ENCODE measurements at regions not wholly inside any gene's neighbourhood (a gene's known extent, or its start where the extent isn't known, plus 50 kb on each side); places are given as distances from the start of the nearest gene placed in this dataset.
"Not testable (repeated sequence)": the region's sequence is repeated elsewhere in the genome, so short reads cannot be mapped to it uniquely, and the experiment has no call there.

GRCh38 chrX:113784754-113785153, 799.1 kb upstream of the HTR2C start:
- POLR2A ChIA-PET; ATAC-seq; DNase-seq; H3K27ac Mint-ChIP-seq; H3K4me1 Mint-ChIP-seq; H3K4me3 Mint-ChIP-seq; H3K27me3 Mint-ChIP-seq; intact Hi-C loops (cut with DNase I, micrococcal nuclease); CTCF ChIA-PET; H3K9me3 Mint-ChIP-seq (ENCODE audit: low read depth); H3K36me3 Mint-ChIP-seq (ENCODE audit: low read depth): not testable (repeated sequence)

- intact Hi-C loops (cut with DNase I, micrococcal nuclease): no loop called here
- H3K27me3 Mint-ChIP-seq: no peaks in the 10 kb centered on the region
- no peaks in the 10 kb centered on the region for H3K36me3 Mint-ChIP-seq (ENCODE audit: low read depth)
- H3K27ac Mint-ChIP-seq: no peak overlapping the region
- ATAC-seq (no peak), DNase-seq (no peak)
- POLR2A ChIA-PET: no interaction called here
- CTCF ChIA-PET: no interaction called here
- no peaks in the 10 kb centered on the region for H3K4me1 Mint-ChIP-seq
- H3K9me3 Mint-ChIP-seq (ENCODE audit: low read depth): no peaks in the 10 kb centered on the region
- no peak overlapping the region for H3K4me3 Mint-ChIP-seq
These were observed 813.1 kb upstream of the HTR2C start for GRCh38 chrX:113770806-113771205.

DNA sequence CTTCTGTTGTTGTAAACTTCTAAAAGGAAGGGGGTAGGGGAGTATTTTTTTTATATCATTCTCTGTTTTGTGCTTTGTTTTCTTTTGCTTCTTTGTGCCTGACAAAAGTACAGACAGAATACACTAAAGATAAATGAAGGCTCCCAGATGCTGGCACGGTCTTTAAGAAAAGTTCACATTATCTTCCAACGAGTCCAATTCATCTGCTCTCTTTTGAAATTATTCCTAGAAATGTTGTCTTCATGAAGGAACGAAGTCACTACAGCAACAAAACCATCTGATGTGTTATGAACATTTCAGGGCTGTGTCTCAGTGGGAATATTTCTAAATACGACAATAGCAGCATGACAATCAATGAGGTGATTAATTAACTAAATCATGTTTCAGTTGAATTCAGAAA, 813.8 kb upstream of the HTR2C start:
- ChIA-PET CTCF (no interaction called here), POLR2A (no interaction called here)
- DNase-seq (no peak), ATAC-seq (no peak)
- Mint-ChIP-seq H3K4me1 (no peaks in the 10 kb centered on the region), H3K36me3 (ENCODE audit: low read depth) (no peaks in the 10 kb centered on the region), H3K4me3 (no peak overlapping the region), H3K27me3 (no peaks in the 10 kb centered on the region), H3K9me3 (ENCODE audit: low read depth) (no peaks in the 10 kb centered on the region), H3K27ac (no peak overlapping the region)
- intact Hi-C loops (cut with DNase I, micrococcal nuclease): no loop called here

- intact Hi-C loops (cut with DNase I, micrococcal nuclease): no loop called here
- POLR2A ChIA-PET: no interaction called here
- DNase-seq (no peak), ATAC-seq (no peak)
- Mint-ChIP-seq H3K9me3 (ENCODE audit: low read depth) (no peaks in the 10 kb centered on the region), H3K4me3 (no peak overlapping the region), H3K27me3 (no peaks in the 10 kb centered on the region), H3K27ac (no peak overlapping the region), H3K4me1 (no peaks in the 10 kb centered on the region), H3K36me3 (ENCODE audit: low read depth) (no peaks in the 10 kb centered on the region)
- CTCF ChIA-PET: no interaction called here
These were observed 824.5 kb upstream of the HTR2C start for GRCh38 chrX:113759422-113759821.

DNA sequence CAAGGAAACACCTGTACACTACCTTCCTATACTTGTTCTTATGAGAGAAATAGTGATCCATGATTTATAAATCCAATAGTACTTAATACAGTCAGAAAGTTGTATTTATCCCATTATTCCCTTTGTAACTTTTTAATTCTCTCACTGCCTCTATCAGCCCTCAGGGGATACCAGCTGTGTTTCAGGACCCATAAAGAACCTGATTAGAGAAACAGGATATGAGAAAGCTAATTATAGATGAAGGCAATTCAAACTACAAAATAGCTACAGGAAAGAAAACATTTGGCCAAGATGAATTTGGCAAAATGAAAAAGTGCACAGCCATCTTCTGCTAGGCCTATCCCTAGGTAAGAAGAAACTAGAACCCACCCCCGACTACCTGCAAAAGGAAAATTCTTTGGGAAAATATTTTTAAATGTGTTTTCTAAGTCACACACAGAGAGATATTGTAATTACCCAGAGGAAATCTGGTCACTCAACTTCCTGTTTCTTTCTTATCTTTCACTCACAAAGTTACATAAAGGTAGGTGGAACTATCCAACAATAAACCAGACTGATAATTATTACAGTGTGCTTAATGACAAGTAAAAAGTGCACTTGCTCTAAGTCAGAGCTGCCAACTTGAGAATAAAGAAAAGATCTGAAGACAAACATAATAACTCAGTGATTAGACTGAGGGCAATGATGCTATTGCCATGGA, 836.5 kb upstream of the HTR2C start:
- no peaks in the 10 kb centered on the region for H3K36me3 Mint-ChIP-seq (ENCODE audit: low read depth)
- H3K4me1 Mint-ChIP-seq: no peaks in the 10 kb centered on the region
- no peak overlapping the region for H3K4me3 Mint-ChIP-seq
- ChIA-PET CTCF (no interaction called here), POLR2A (interaction anchor here (0.6 kb wide), 1 partner anchor 419 kb away, joined by 6 read pairs; no protein-coding TSS in a partner anchor)
- H3K9me3 Mint-ChIP-seq (ENCODE audit: low read depth): peaks cover 3% of the 10 kb centered on the region
- H3K27ac Mint-ChIP-seq: no peak overlapping the region
- H3K27me3 Mint-ChIP-seq: no peaks in the 10 kb centered on the region
- intact Hi-C loops (cut with DNase I, micrococcal nuclease): no loop called here
- DNase-seq: no peak
- no peak for ATAC-seq

DNA sequence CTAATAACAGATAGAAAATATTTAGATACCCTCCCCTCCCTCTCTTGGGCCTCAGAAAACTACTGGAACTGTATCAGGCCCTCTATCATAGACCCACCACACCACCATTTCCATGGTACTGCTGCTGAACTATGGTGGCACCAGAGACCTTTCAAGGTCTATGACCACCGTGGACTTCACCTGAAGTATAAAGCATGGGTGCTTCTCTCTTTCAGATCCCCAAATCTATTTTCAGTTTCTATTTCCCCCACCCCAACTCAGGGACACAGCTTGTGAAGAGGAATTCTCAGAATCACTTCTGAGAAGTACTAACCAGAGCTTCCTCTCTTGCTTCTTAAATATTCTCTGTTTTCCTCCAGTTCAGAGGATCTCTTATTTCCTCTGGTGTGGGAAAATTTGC, 840.8 kb upstream of the HTR2C start:
- H3K4me3 Mint-ChIP-seq: no peak overlapping the region
- ATAC-seq (no peak), DNase-seq (no peak)
- no peaks in the 10 kb centered on the region for H3K36me3 Mint-ChIP-seq (ENCODE audit: low read depth)
- H3K4me1 Mint-ChIP-seq: no peaks in the 10 kb centered on the region
- no peak overlapping the region for H3K27ac Mint-ChIP-seq
- no peaks in the 10 kb centered on the region for H3K27me3 Mint-ChIP-seq
- CTCF ChIA-PET: no interaction called here
- POLR2A ChIA-PET: no interaction called here
- intact Hi-C loops (cut with DNase I, micrococcal nuclease): no loop called here
- H3K9me3 Mint-ChIP-seq (ENCODE audit: low read depth): no peaks in the 10 kb centered on the region

GRCh38 chrX:113741744-113742143, 842.1 kb upstream of the HTR2C start:
- Mint-ChIP-seq H3K4me1 (no peaks in the 10 kb centered on the region), H3K9me3 (ENCODE audit: low read depth) (no peaks in the 10 kb centered on the region), H3K27ac (no peak overlapping the region), H3K36me3 (ENCODE audit: low read depth) (no peaks in the 10 kb centered on the region), H3K27me3 (no peaks in the 10 kb centered on the region), H3K4me3 (no peak overlapping the region)
- ChIA-PET POLR2A (no interaction called here), CTCF (no interaction called here)
- DNase-seq (no peak), ATAC-seq (no peak)
- intact Hi-C loops (cut with DNase I, micrococcal nuclease): no loop called here

DNA sequence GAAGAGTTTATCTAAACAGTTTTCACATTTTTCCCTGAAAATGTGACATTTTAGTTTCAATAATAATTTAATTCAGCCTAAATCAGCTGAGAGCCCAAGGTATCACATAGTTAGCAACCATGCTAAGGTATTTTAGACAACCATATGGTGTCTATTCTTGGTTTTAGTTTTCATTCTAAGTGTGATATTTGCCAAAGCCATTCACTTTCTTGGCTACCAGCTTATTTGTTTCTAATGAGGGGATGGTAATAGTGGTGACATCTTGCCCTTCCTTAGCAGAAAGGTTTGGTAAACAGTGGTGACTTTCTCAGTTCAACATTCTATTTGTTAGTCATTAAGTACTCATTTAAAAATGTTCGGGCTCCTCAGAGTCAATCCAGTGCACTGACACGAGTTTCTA, 854.9 kb upstream of the HTR2C start:
- Mint-ChIP-seq H3K27ac (no peak overlapping the region), H3K4me1 (no peaks in the 10 kb centered on the region), H3K9me3 (ENCODE audit: low read depth) (peaks cover 1% of the 10 kb centered on the region), H3K36me3 (ENCODE audit: low read depth) (no peaks in the 10 kb centered on the region), H3K4me3 (no peak overlapping the region), H3K27me3 (no peaks in the 10 kb centered on the region)
- CTCF ChIA-PET: no interaction called here
- intact Hi-C loops (cut with DNase I, micrococcal nuclease): no loop called here
- no peak for DNase-seq
- no peak for ATAC-seq
- POLR2A ChIA-PET: no interaction called here

DNA sequence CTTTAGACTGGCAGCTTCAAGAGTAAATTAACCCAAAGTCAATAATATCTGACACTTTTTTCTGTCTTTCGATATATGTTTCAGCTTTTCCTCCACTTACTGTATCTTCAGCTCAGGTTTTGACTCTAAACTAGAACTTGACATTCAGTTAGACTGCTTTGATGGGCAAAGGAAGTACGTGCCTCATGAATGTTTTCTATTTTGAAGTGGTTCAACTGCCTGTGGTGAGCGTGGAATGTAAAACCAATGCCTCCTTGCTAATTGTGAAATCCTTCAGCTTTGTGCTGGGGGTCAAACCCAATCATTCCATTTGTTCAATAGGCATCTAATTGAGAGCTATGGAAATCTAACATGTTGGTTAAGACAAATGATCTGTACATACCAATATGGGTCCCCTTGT, 857.0 kb upstream of the HTR2C start:
- no peaks in the 10 kb centered on the region for H3K4me1 Mint-ChIP-seq
- POLR2A ChIA-PET: no interaction called here
- no peak overlapping the region for H3K27ac Mint-ChIP-seq
- peaks cover 1% of the 10 kb centered on the region for H3K9me3 Mint-ChIP-seq (ENCODE audit: low read depth)
- DNase-seq: no peak
- intact Hi-C loops (cut with DNase I, micrococcal nuclease): no loop called here
- CTCF ChIA-PET: no interaction called here
- H3K27me3 Mint-ChIP-seq: no peaks in the 10 kb centered on the region
- no peak overlapping the region for H3K4me3 Mint-ChIP-seq
- H3K36me3 Mint-ChIP-seq (ENCODE audit: low read depth): no peaks in the 10 kb centered on the region
- no peak for ATAC-seq

DNA sequence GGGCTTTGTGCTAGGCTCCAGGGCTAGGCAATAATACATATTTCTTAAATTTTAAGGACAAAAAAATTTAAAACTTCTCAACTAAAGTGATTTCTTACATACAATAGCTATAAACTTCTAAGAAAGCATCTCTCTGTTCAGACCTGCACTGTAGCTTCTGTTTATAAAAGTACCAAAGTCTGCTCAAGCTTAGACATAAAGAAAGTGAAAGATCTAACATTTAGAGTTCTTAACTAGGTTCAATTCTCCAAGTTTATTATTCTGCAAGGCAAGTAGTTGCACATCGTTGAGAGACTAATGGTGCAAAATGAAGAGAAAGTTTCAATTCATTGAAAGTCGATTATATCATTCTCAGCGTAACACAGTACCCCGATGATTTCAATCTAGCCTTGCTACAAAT, 857.4 kb upstream of the HTR2C start:
- ATAC-seq (no peak), DNase-seq (no peak)
- H3K27ac Mint-ChIP-seq: no peak overlapping the region
- no peaks in the 10 kb centered on the region for H3K4me1 Mint-ChIP-seq
- intact Hi-C loops (cut with DNase I, micrococcal nuclease): no loop called here
- no peaks in the 10 kb centered on the region for H3K36me3 Mint-ChIP-seq (ENCODE audit: low read depth)
- ChIA-PET POLR2A (no interaction called here), CTCF (no interaction called here)
- H3K4me3 Mint-ChIP-seq: no peak overlapping the region
- H3K9me3 Mint-ChIP-seq (ENCODE audit: low read depth): peaks cover 1% of the 10 kb centered on the region
- no peaks in the 10 kb centered on the region for H3K27me3 Mint-ChIP-seq

- DNase-seq: no peak
- H3K9me3 Mint-ChIP-seq (ENCODE audit: low read depth): peaks cover 1% of the 10 kb centered on the region
- ATAC-seq: no peak
- H3K4me3 Mint-ChIP-seq: no peak overlapping the region
- no peaks in the 10 kb centered on the region for H3K36me3 Mint-ChIP-seq (ENCODE audit: low read depth)
- H3K27ac Mint-ChIP-seq: no peak overlapping the region
- no peaks in the 10 kb centered on the region for H3K4me1 Mint-ChIP-seq
- no peaks in the 10 kb centered on the region for H3K27me3 Mint-ChIP-seq
- POLR2A ChIA-PET: no interaction called here
- CTCF ChIA-PET: no interaction called here
- intact Hi-C loops (cut with DNase I, micrococcal nuclease): no loop called here
These were observed 857.9 kb upstream of the HTR2C start for GRCh38 chrX:113726009-113726408.

- Mint-ChIP-seq H3K36me3 (ENCODE audit: low read depth) (no peaks in the 10 kb centered on the region), H3K9me3 (ENCODE audit: low read depth) (no peaks in the 10 kb centered on the region), H3K4me1 (no peaks in the 10 kb centered on the region), H3K27ac (no peak overlapping the region), H3K4me3 (no peak overlapping the region), H3K27me3 (no peaks in the 10 kb centered on the region)
- no peak for DNase-seq
- intact Hi-C loops (cut with DNase I, micrococcal nuclease): no loop called here
- ATAC-seq: no peak
- ChIA-PET CTCF (no interaction called here), POLR2A (no interaction called here)
These were observed 859.3 kb upstream of the AMOT start for GRCh38 chrX:113699939-113700338.

DNA sequence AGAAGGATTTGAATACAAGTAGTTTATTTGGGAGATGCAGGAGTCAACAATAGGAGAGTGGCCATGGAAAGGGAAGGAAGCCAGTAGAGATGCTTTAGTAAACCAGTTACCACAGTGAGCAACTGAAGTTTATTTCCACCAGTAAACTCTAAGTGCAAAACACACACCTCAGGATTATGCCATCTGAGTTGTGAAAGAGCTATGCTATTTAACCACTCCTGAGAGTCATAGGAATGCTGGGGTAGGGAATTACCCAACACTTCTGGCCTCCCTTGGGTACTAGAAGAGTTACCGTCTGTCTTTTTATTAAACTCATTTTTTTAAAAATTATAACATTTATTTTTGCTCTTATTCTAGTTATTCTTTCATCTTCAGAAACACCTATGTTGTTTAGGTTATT, 834.6 kb upstream of the AMOT start:
- no peak for DNase-seq
- no peak overlapping the region for H3K27ac Mint-ChIP-seq
- H3K4me3 Mint-ChIP-seq: no peak overlapping the region
- POLR2A ChIA-PET: no interaction called here
- H3K36me3 Mint-ChIP-seq (ENCODE audit: low read depth): no peaks in the 10 kb centered on the region
- intact Hi-C loops (cut with DNase I, micrococcal nuclease): no loop called here
- no peaks in the 10 kb centered on the region for H3K27me3 Mint-ChIP-seq
- ATAC-seq: no peak
- no peaks in the 10 kb centered on the region for H3K4me1 Mint-ChIP-seq
- no peaks in the 10 kb centered on the region for H3K9me3 Mint-ChIP-seq (ENCODE audit: low read depth)
- CTCF ChIA-PET: no interaction called here

Measured in activated CD4-positive, alpha-beta T cell treated with anti-CD3 and anti-CD28 coated beads for 36 hours (primary cell).